RWPE2 (cell line): ENCODE measurements at regions not wholly inside any gene's neighbourhood (a gene's known extent, or its start where the extent isn't known, plus 50 kb on each side); places are given as distances from the start of the nearest gene placed in this dataset.

Experiments used
- ATAC-seq: fragments of 200-7000 bp; cut with Tn5 transposase; 3 replicates; pipeline ENCODE4 v1.9.1; 2021; ENCODE audit warnings: low read depth
- DNase-seq: peaks from one replicate; pipeline ENCODE4 v3.0.0-alpha.2; 2020; ENCODE audit warnings: low spot score
- H3K27ac ChIP-seq: fragments of 450-650 bp; 2 replicates; pipeline ENCODE4 v1.5.1; 2017; ENCODE audit warnings: mild to moderate bottlenecking; ENCODE audit not compliant: poor library complexity, severe bottlenecking
- H3K27me3 ChIP-seq: fragments of 250-450 bp; sonication (Bioruptor Pico); 2 replicates; pipeline ENCODE4 v1.5.1; 2021; ENCODE audit warnings: mild to moderate bottlenecking, moderate library complexity; ENCODE audit not compliant: insufficient read depth, poor library complexity, severe bottlenecking
- H3K36me3 ChIP-seq: fragments of 250-450 bp; sonication (Bioruptor Pico); 2 replicates; pipeline ENCODE4 v1.5.1; 2020; ENCODE audit warnings: low read depth, mild to moderate bottlenecking, moderate library complexity
- H3K4me1 ChIP-seq: fragments of 250-450 bp; sonication (Bioruptor Pico); 2 replicates; pipeline ENCODE4 v1.5.1; 2021; ENCODE audit warnings: mild to moderate bottlenecking, moderate library complexity; ENCODE audit not compliant: insufficient read depth, poor library complexity, severe bottlenecking
- H3K4me3 ChIP-seq: fragments of 250-450 bp; sonication (Bioruptor Pico); 2 replicates; pipeline ENCODE4 v1.5.1; 2021; ENCODE audit warnings: mild to moderate bottlenecking, moderate library complexity; ENCODE audit not compliant: severe bottlenecking
- H3K9me3 ChIP-seq: fragments of 250-450 bp; sonication (Bioruptor Pico); 2 replicates; pipeline ENCODE4 v1.5.1; 2021; ENCODE audit warnings: mild to moderate bottlenecking, moderate library complexity; ENCODE audit not compliant: severe bottlenecking
- CTCF ChIP-seq: fragments of 450-650 bp; IDR thresholded peaks from one replicate; pipeline ENCODE4 v1.5.1; 2017; ENCODE audit warnings: mild to moderate bottlenecking, moderate library complexity; ENCODE audit not compliant: poor library complexity, severe bottlenecking

DNA sequence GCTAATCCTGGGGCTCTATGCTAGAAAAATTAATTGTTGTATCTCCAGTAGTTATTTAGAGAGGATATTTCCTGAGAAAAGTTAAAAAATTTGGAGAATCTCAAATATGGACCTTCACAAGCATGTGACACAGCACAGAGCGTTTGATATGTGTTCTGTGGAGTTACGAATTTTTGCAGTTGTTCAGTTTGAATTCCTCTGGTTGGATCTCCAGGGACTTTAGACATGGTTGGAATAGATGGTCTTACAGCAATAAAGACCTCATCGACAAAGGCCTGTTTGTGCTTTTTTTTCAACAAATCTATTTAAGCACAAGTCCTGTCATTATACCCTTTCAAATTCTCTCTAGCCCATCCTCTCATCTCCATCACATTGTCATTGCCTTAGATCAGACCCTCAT, 138.0 kb downstream of the TES start:
- H3K36me3 ChIP-seq, result no peaks in the 10 kb centered on the region; the same call in 1 of the 2 replicates
- no peak for DNase-seq
- H3K9me3 ChIP-seq, result peaks cover 7% of the 10 kb centered on the region
- H3K27ac ChIP-seq, result no peak overlapping the region
- TF ChIP-seq CTCF, result no peak
- no peaks in the 10 kb centered on the region for H3K27me3 ChIP-seq
- H3K4me1 ChIP-seq, result peaks cover 3% of the 10 kb centered on the region
- H3K4me3 ChIP-seq, result no peak overlapping the region
- ATAC-seq, result no peak

DNA sequence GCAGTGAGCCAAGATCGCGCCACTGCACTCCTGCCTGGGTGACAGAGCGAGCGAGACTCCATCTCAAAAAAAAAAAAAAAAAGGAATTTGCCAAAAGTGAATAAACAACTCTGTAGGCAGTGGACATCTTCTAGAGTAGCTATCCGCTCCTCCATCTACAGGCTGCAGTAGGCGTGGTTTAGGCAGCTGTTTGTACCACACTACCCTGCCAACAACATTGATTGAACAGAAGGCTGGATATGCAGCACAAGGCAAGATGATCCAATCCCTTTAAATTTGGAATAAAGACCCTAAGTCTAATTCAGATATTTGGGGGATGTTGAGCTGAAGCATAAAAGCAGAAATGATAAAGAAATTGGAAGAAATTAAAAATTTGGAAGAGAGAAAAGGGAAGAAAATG, 141.6 kb downstream of the TES start:
- H3K4me1 ChIP-seq, result peaks cover 36% of the 10 kb centered on the region
- no peak overlapping the region for H3K4me3 ChIP-seq
- H3K27me3 ChIP-seq, result no peaks in the 10 kb centered on the region
- peak overlapping the region; percentile 99 for H3K27ac ChIP-seq
- no peak for DNase-seq
- TF ChIP-seq CTCF, result no peak
- H3K36me3 ChIP-seq, result no peaks in the 10 kb centered on the region
- no peak for ATAC-seq
- H3K9me3 ChIP-seq, result no peaks in the 10 kb centered on the region

GRCh38 chr7:116353647-116354046, 143.3 kb downstream of the TES start:
- no peak for TF ChIP-seq CTCF
- ATAC-seq (no peak), DNase-seq (no peak)
- no peaks in the 10 kb centered on the region for H3K27me3 ChIP-seq
- H3K4me3 ChIP-seq, result no peak overlapping the region
- peaks cover 51% of the 10 kb centered on the region for H3K4me1 ChIP-seq
- H3K27ac ChIP-seq, result peak overlapping the region; percentile 99
- H3K36me3 ChIP-seq, result no peaks in the 10 kb centered on the region
- H3K9me3 ChIP-seq, result no peaks in the 10 kb centered on the region

DNA sequence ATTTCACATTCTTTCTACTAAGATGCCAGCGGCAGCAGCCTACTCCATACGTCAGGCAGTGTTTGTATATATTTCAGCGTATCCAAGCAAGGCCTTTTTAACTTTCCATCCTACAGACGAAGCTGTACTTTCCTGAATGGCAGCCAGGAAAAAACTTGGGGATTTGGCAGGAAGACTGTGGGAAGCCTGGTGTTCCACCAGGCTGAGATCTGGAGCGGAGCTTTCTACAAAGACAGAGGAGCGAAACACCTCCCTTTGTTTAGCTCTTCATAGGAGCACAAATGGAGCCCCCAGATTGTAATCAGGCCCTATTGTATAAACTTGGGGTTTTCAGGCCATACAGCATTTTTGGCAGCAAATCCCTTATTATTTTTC, 143.8 kb downstream of the TES start:
- Histone ChIP-seq H3K9me3 (no peaks in the 10 kb centered on the region), H3K4me3 (no peak overlapping the region), H3K27me3 (no peaks in the 10 kb centered on the region), H3K36me3 (no peaks in the 10 kb centered on the region), H3K27ac (peak overlapping the region; percentile 99), H3K4me1 (peaks cover 51% of the 10 kb centered on the region)
- no peak for ATAC-seq
- no peak for TF ChIP-seq CTCF
- no peak for DNase-seq

- Histone ChIP-seq H3K4me1 (peaks cover 51% of the 10 kb centered on the region), H3K9me3 (no peaks in the 10 kb centered on the region), H3K27ac (peak overlapping the region; percentile 99), H3K36me3 (no peaks in the 10 kb centered on the region), H3K27me3 (no peaks in the 10 kb centered on the region), H3K4me3 (no peak overlapping the region)
- DNase-seq, result peak; percentile 91
- no peak for TF ChIP-seq CTCF
- peak; percentile 93 for ATAC-seq
Observed at GRCh38 chr7:116354546-116355423, 144.4 kb downstream of the TES start.
